OCI-LY1 (cell line): ENCODE measurements at regions not wholly inside any gene's neighbourhood (a gene's known extent, or its start where the extent isn't known, plus 50 kb on each side); places are given as distances from the start of the nearest gene placed in this dataset.

Experiments used
- H2AFZ ChIP-seq: fragments of 200-600 bp; sonication (generic), shearing (Covaris generic); 2 replicates; pipeline ENCODE4 v1.6.0; 2014; ENCODE audit warnings: antibody characterized with exemption, mild to moderate bottlenecking, low read length
- H3F3A ChIP-seq: fragments of 200-600 bp; sonication (generic), shearing (Covaris generic); 2 replicates; pipeline ENCODE4 v1.6.0; 2014; ENCODE audit warnings: mild to moderate bottlenecking, antibody characterized with exemption, low read length, moderate library complexity; ENCODE audit not compliant: insufficient read depth
- H3K27ac ChIP-seq: fragments of 200-600 bp; sonication (generic); 2 replicates; pipeline ENCODE4 v1.5.1; 2014; ENCODE audit warnings: low read length, mixed run types, mild to moderate bottlenecking, low read depth; ENCODE audit not compliant: poor library complexity, severe bottlenecking
- H3K27me3 ChIP-seq: fragments of 200-600 bp; sonication (generic); 2 replicates; pipeline ENCODE4 v1.6.0; 2014; ENCODE audit warnings: antibody characterized with exemption, mild to moderate bottlenecking, low read length, moderate library complexity; ENCODE audit not compliant: insufficient read depth
- H3K36me3 ChIP-seq: fragments of 200-600 bp; sonication (generic); 2 replicates; pipeline ENCODE4 v1.6.1; 2014; ENCODE audit warnings: mild to moderate bottlenecking, antibody characterized with exemption, low read length, moderate library complexity, mixed read lengths; ENCODE audit not compliant: insufficient read depth
- H3K4me1 ChIP-seq: fragments of 200-600 bp; sonication (generic); 2 replicates; pipeline ENCODE4 v1.5.1; 2014; ENCODE audit warnings: mild to moderate bottlenecking, low read length, moderate library complexity; ENCODE audit not compliant: insufficient read depth, severe bottlenecking
- H3K4me2 ChIP-seq: fragments of 200-600 bp; sonication (generic), shearing (Covaris generic); 2 replicates; pipeline ENCODE4 v1.6.1; 2014; ENCODE audit warnings: low read length
- H3K4me3 ChIP-seq: fragments of 200-600 bp; sonication (generic); 2 replicates; pipeline ENCODE4 v1.5.1; 2014; ENCODE audit warnings: low read length, low read depth, mild to moderate bottlenecking, mixed read lengths; ENCODE audit not compliant: poor library complexity, severe bottlenecking
- H3K79me2 ChIP-seq: fragments of 200-600 bp; shearing (Covaris generic); 2 replicates; pipeline ENCODE4 v1.6.1; 2016; ENCODE audit warnings: mixed run types, low read length, mixed read lengths; ENCODE audit not compliant: insufficient read depth
- H3K9ac ChIP-seq: fragments of 200-600 bp; sonication (generic), shearing (Covaris generic); 2 replicates; pipeline ENCODE4 v1.6.1; 2014; ENCODE audit warnings: mild to moderate bottlenecking, low read length, mixed read lengths
- H3K9me2 ChIP-seq: fragments of 200-600 bp; sonication (generic), shearing (Covaris generic); 2 replicates; pipeline ENCODE4 v1.6.1; 2014; ENCODE audit warnings: low read depth, mild to moderate bottlenecking, low read length, mixed read lengths
- H3K9me3 ChIP-seq: fragments of 200-600 bp; shearing (Covaris generic); 2 replicates; pipeline ENCODE4 v1.6.1; 2014; ENCODE audit warnings: low read length, mixed read lengths
- H4K20me1 ChIP-seq: fragments of 200-600 bp; sonication (generic), shearing (Covaris generic); 2 replicates; pipeline ENCODE4 v1.6.0; 2016; ENCODE audit warnings: mild to moderate bottlenecking, low read length; ENCODE audit not compliant: insufficient read depth
- EZH2 ChIP-seq: fragments of 200-600 bp; sonication (generic), shearing (Covaris generic); IDR thresholded peaks from 2 replicates; pipeline ENCODE4 v1.8.0; 2017; ENCODE audit warnings: borderline replicate concordance, mixed run types, mild to moderate bottlenecking, antibody characterized with exemption, low read length, moderate library complexity, mixed read lengths
- TF ChIP-seq, protein P1 (sequence below): fragments of 200-600 bp; sonication (generic), shearing (Covaris generic); IDR thresholded peaks from 2 replicates; pipeline ENCODE4 v1.5.1; 2017; ENCODE audit warnings: mild to moderate bottlenecking, antibody characterized with exemption, low read length, moderate library complexity, mixed read lengths

DNA sequence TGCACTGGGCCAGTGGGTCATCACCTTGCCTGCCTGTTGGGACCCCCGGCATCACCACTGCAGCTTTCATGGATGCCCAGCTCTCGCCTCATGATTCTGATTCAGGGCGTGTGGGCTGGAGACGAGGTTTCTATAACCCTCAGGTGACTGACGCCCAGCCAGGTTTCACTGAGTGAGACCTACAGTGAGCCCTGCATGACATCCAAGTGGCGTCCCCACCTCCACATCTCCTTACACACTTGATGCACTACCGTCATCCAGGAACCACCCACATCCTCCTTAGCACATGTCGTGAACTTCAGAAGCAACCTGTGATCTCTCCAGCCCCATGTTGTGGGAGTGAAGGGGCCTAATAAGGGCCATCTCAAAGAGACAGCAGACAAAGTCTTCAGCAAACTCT, 257.5 kb downstream of the CTTN start:
- H3K9me3 ChIP-seq: no peaks in the 10 kb centered on the region
- TF ChIP-seq, protein P1, sequence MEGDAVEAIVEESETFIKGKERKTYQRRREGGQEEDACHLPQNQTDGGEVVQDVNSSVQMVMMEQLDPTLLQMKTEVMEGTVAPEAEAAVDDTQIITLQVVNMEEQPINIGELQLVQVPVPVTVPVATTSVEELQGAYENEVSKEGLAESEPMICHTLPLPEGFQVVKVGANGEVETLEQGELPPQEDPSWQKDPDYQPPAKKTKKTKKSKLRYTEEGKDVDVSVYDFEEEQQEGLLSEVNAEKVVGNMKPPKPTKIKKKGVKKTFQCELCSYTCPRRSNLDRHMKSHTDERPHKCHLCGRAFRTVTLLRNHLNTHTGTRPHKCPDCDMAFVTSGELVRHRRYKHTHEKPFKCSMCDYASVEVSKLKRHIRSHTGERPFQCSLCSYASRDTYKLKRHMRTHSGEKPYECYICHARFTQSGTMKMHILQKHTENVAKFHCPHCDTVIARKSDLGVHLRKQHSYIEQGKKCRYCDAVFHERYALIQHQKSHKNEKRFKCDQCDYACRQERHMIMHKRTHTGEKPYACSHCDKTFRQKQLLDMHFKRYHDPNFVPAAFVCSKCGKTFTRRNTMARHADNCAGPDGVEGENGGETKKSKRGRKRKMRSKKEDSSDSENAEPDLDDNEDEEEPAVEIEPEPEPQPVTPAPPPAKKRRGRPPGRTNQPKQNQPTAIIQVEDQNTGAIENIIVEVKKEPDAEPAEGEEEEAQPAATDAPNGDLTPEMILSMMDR: no peak
- no peak for TF ChIP-seq EZH2
- H3K9ac ChIP-seq: no peak overlapping the region
- no peak overlapping the region for H3K27ac ChIP-seq
- no peak overlapping the region for H3K4me2 ChIP-seq
- H3K9me2 ChIP-seq: no peaks in the 10 kb centered on the region
- H3K27me3 ChIP-seq: no peaks in the 10 kb centered on the region
- no peaks in the 10 kb centered on the region for H4K20me1 ChIP-seq
- no peaks in the 10 kb centered on the region for H3K4me1 ChIP-seq
- H3F3A ChIP-seq: no peaks in the 10 kb centered on the region
- H3K36me3 ChIP-seq: no peaks in the 10 kb centered on the region
- H2AFZ ChIP-seq: no peak overlapping the region
- H3K4me3 ChIP-seq: no peak overlapping the region
- no peaks in the 10 kb centered on the region for H3K79me2 ChIP-seq

DNA sequence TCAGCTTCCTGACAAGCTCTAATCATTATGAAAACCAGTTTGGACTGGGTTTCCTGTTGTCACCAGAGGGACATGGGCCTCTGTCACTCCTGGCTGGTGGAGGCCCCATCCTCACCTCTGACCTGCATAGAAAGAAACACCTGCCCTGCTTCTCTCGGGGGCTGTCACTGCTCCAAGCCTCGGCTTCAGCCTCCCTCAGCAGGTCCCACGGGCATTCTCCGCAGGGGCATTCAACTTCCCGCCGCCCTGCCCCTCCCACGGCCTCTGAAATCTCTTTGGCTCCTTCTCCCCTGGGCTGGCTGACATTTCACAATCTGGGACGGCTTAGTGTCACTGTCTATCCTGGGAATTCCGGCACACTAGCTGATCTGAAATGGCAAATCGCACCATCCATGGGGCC, 257.9 kb downstream of the CTTN start:
- Histone ChIP-seq H2AFZ (no peak overlapping the region), H3K9me3 (no peaks in the 10 kb centered on the region), H3K79me2 (no peaks in the 10 kb centered on the region), H3K4me3 (no peak overlapping the region), H4K20me1 (no peaks in the 10 kb centered on the region), H3F3A (no peaks in the 10 kb centered on the region), H3K9me2 (no peaks in the 10 kb centered on the region), H3K36me3 (no peaks in the 10 kb centered on the region), H3K4me1 (no peaks in the 10 kb centered on the region), H3K9ac (no peak overlapping the region), H3K27ac (no peak overlapping the region), H3K4me2 (no peak overlapping the region), H3K27me3 (no peaks in the 10 kb centered on the region)
- TF ChIP-seq, protein P1: no peak
- TF ChIP-seq EZH2: no peak

DNA sequence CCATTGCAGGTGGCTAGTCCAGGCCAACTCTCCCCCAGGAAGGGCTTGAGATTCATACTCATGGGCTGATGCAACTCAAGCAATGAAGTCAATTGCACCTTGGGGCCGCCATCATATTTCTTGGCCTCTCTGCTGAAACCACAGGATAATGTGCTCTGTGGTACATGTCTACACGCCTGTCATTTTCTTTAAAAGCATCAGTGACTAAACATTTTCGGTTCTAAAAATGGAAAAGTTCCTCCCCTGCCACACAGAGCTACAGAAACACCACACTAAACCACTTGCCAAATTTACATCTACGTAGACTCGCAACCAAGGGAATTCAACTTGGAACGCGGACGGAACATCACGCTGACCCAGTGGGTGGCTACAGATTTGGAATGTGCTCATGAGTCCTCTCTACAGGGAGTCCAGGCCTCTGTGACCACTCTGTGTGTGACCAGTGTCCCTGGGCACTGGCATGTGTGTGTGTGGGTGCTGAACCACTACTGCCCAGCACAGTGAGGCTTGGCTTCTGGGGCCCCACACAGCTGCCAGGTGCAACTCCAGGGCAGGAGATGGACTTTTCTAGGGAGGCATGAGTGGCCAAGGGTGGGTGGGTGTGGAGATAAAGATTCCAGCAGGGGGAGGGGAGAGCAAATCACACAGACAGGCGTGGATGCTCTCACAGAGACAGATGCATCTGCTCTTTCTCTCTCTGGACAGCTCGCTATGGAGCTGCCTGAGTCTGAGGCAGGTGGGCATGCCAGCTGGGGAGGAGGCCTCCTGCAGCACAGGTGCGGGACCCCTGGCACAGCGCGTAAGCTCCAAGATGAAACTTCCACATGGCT, 261.9 kb downstream of the CTTN start:
- Histone ChIP-seq H3K9me3 (no peaks in the 10 kb centered on the region), H3K4me1 (no peaks in the 10 kb centered on the region), H3K79me2 (no peaks in the 10 kb centered on the region), H3K27ac (no peak overlapping the region), H3K36me3 (no peaks in the 10 kb centered on the region), H3K27me3 (no peaks in the 10 kb centered on the region), H3K9ac (no peak overlapping the region), H3K9me2 (no peaks in the 10 kb centered on the region), H3K4me3 (no peak overlapping the region), H4K20me1 (no peaks in the 10 kb centered on the region), H2AFZ (no peak overlapping the region), H3K4me2 (no peak overlapping the region), H3F3A (no peaks in the 10 kb centered on the region)
- TF ChIP-seq, protein P1: no peak
- no peak for TF ChIP-seq EZH2
